HCT116 (cell line): ENCODE measurements at regions not wholly inside any gene's neighbourhood (a gene's known extent, or its start where the extent isn't known, plus 50 kb on each side); places are given as distances from the start of the nearest gene placed in this dataset.

Source experiments
- ATAC-seq: fragments of 200-7000 bp; cut with Tn5 transposase; 2 replicates; pipeline ENCODE4 v1.9.1; 2020; ENCODE audit warnings: mild to moderate bottlenecking, moderate library complexity
- BruUV-seq: library from RNA; stranded (reverse); fragments of 400-500 nt; replicated peaks from 2 replicates; lab custom pipeline; 2021; lab: Mats Ljungman, UMichigan
- CTCF ChIA-PET: fragments of 300-600 bp; sonication (Branson Sonifier 250); formaldehyde crosslinking; loops from one replicate; lab custom pipeline; 2021; ENCODE audit warnings: antibody characterized with exemption; lab: Charles Lee
- POLR2A ChIA-PET: fragments of 300-600, 350-600 bp; sonication (Branson Sonifier 250); formaldehyde crosslinking; loops from one replicate; lab custom pipeline; 2021; ENCODE audit warnings: antibody characterized with exemption; lab: Charles Lee
- RAD21 ChIA-PET, 2 experiments: fragments of 300-600 bp; sonication (Branson Sonifier 250); formaldehyde crosslinking; loops; one replicate each; lab custom pipeline; 2023; ENCODE audit warnings: low total read pairs in 2 of 2; ENCODE audit not compliant: uncharacterized antibody in 2 of 2, unreplicated experiment in 2 of 2, low non-redundant PET in 1 of 2; lab: Charles Lee
- DNase-seq: peaks from one replicate; pipeline ENCODE4 v3.0.0-alpha.2; 2010; ENCODE audit warnings: low read depth, low spot score
- H2AFZ ChIP-seq: fragments of 200-600 bp; shearing (Covaris generic), sonication (generic); 2 replicates; pipeline ENCODE4 v1.6.1; 2017; ENCODE audit warnings: low read depth, mixed run types, mixed read lengths, antibody characterized with exemption, low read length; ENCODE audit not compliant: poor library complexity, severe bottlenecking
- H3K27ac ChIP-seq: 2 replicates; pipeline ENCODE4 v1.5.1; 2012; ENCODE audit warnings: low read depth, low read length
- H3K27me3 ChIP-seq: fragments of 200-600 bp; sonication (generic); 2 replicates; pipeline ENCODE4 v1.6.1; 2016; ENCODE audit warnings: mixed run types, low read length, mixed read lengths; ENCODE audit not compliant: insufficient read depth
- H3K36me3 ChIP-seq, 2 experiments: fragments of 200-500 bp in 1 of 2; fragments of 200-600 bp in 1 of 2; sonication (Bioruptor generic) in 1 of 2; sonication (generic) in 1 of 2; 2 replicates each; pipeline versions ENCODE4 v1.5.1 to v1.6.1; 2014 to 2016; ENCODE audit warnings: low read length in 2 of 2, inconsistent platforms in 1 of 2, mixed read lengths in 1 of 2, mixed run types in 1 of 2; ENCODE audit not compliant: insufficient read depth in 2 of 2, control insufficient read depth in 1 of 2
- H3K4me1 ChIP-seq, 2 experiments: fragments of 200-600 bp in 1 of 2; sonication (generic) in 1 of 2; 2 replicates each; pipeline versions ENCODE4 v1.5.1 to v1.6.1; 2012 to 2017; ENCODE audit warnings: low read length in 2 of 2, inconsistent platforms in 1 of 2, mild to moderate bottlenecking in 1 of 2, mixed read lengths in 1 of 2, mixed run types in 1 of 2, moderate library complexity in 1 of 2; ENCODE audit not compliant: insufficient read depth in 2 of 2, control insufficient read depth in 1 of 2
- H3K4me2 ChIP-seq: fragments of 200-600 bp; sonication (generic); 2 replicates; pipeline ENCODE4 v1.6.1; 2017; ENCODE audit warnings: mixed run types, low read length, mixed read lengths
- H3K4me3 ChIP-seq, 2 experiments: fragments of 200-600 bp in 1 of 2; sonication (generic) in 1 of 2; replicated peaks in 1 of 2; 2 replicates each; pipeline ENCODE4 v1.5.1; 2011 to 2016; ENCODE audit warnings: low read length in 2 of 2, control low read depth in 1 of 2, low read depth in 1 of 2, mild to moderate bottlenecking in 1 of 2, mixed read lengths in 1 of 2, mixed run types in 1 of 2
- H3K79me2 ChIP-seq: fragments of 200-600 bp; sonication (generic); 2 replicates; pipeline ENCODE4 v1.6.1; 2017; ENCODE audit warnings: mild to moderate bottlenecking, mixed run types, low read length, moderate library complexity, mixed read lengths; ENCODE audit not compliant: insufficient read depth
- H3K9ac ChIP-seq: fragments of 200-600 bp; sonication (generic); 2 replicates; pipeline ENCODE4 v1.6.1; 2016; ENCODE audit warnings: low read length, mixed read lengths
- H3K9me2 ChIP-seq: fragments of 200-600 bp; sonication (generic), shearing (Covaris generic); 2 replicates; pipeline ENCODE4 v1.6.1; 2017; ENCODE audit warnings: mixed run types, mild to moderate bottlenecking, moderate library complexity; ENCODE audit not compliant: insufficient read depth
- H3K9me3 ChIP-seq, 2 experiments: fragments of 200-500 bp in 1 of 2; fragments of 200-600 bp in 1 of 2; sonication (Bioruptor generic) in 1 of 2; sonication (generic) in 1 of 2; 2 replicates each; pipeline ENCODE4 v1.6.1; 2014 to 2017; ENCODE audit warnings: low read length in 2 of 2, mixed read lengths in 2 of 2, inconsistent platforms in 1 of 2, low read depth in 1 of 2, mild to moderate bottlenecking in 1 of 2, mixed run types in 1 of 2, moderate library complexity in 1 of 2; ENCODE audit not compliant: control insufficient read depth in 1 of 2, insufficient read depth in 1 of 2
- H4K20me1 ChIP-seq: fragments of 200-600 bp; sonication (generic), shearing (Covaris generic); 2 replicates; pipeline ENCODE4 v1.6.1; 2017; ENCODE audit warnings: mixed run types, mild to moderate bottlenecking, moderate library complexity; ENCODE audit not compliant: insufficient read depth
- ATF3 ChIP-seq: IDR thresholded peaks from 2 replicates; pipeline ENCODE4 v1.6.1; 2012
- CBX3 ChIP-seq: IDR thresholded peaks from 2 replicates; pipeline ENCODE4 v1.6.1; 2012; ENCODE audit warnings: low read depth
- CEBPB ChIP-seq: IDR thresholded peaks from 2 replicates; pipeline ENCODE4 v1.6.1; 2012; ENCODE audit warnings: low read depth
- CTCF ChIP-seq, 3 experiments: fragments of 200-600 bp in 1 of 3; sonication (generic) in 1 of 3; IDR thresholded peaks in 2 of 3; conservative IDR thresholded peaks in 1 of 3; 2 replicates each; pipeline ENCODE4 v1.5.1; 2012 to 2017; ENCODE audit warnings: low read depth in 2 of 3, low read length in 2 of 3, antibody characterized with exemption in 1 of 3, borderline replicate concordance in 1 of 3, control low read depth in 1 of 3, mild to moderate bottlenecking in 1 of 3, mixed read lengths in 1 of 3, mixed run types in 1 of 3, moderate library complexity in 1 of 3; ENCODE audit not compliant: insufficient read depth in 1 of 3
- EGR1 ChIP-seq: IDR thresholded peaks from 2 replicates; pipeline ENCODE4 v1.6.1; 2012; ENCODE audit warnings: low read depth
- ELF1 ChIP-seq: IDR thresholded peaks from 2 replicates; pipeline ENCODE4 v1.6.1; 2012; ENCODE audit warnings: low read depth, borderline replicate concordance
- EZH2 ChIP-seq: fragments of 200-600 bp; sonication (generic); IDR thresholded peaks from 2 replicates; pipeline ENCODE4 v1.6.1; 2017; ENCODE audit warnings: antibody characterized with exemption, mixed run types
- EZH2phosphoT487 ChIP-seq: fragments of 200-600 bp; IDR thresholded peaks from 2 replicates; pipeline ENCODE4 v1.6.1; 2018; ENCODE audit warnings: antibody characterized with exemption, borderline replicate concordance
- JUND ChIP-seq: IDR thresholded peaks from 2 replicates; pipeline ENCODE4 v1.6.1; 2012
- MAX ChIP-seq: IDR thresholded peaks from 2 replicates; pipeline ENCODE4 v1.6.1; 2012
- POLR2A ChIP-seq: IDR thresholded peaks from 2 replicates; pipeline ENCODE4 v1.7.0; 2011; ENCODE audit warnings: borderline replicate concordance; ENCODE audit not compliant: insufficient read depth, insufficient read length; ENCODE audit errors: extremely low read depth
- POLR2AphosphoS5 ChIP-seq: IDR thresholded peaks from 2 replicates; pipeline ENCODE4 v1.6.1; 2011; ENCODE audit warnings: mild to moderate bottlenecking, low read depth, low read length, moderate library complexity
- RAD21 ChIP-seq: IDR thresholded peaks from 2 replicates; pipeline ENCODE4 v1.6.1; 2012; ENCODE audit warnings: low read depth, mild to moderate bottlenecking
- REST ChIP-seq: IDR thresholded peaks from 2 replicates; pipeline ENCODE4 v1.6.1; 2012; ENCODE audit warnings: low read depth
- SIN3A ChIP-seq: IDR thresholded peaks from 2 replicates; pipeline ENCODE4 v1.6.1; 2012; ENCODE audit warnings: low read depth
- YY1 ChIP-seq: IDR thresholded peaks from 2 replicates; pipeline ENCODE4 v1.6.1; 2011; ENCODE audit warnings: low read length, low read depth, moderate library complexity, mild to moderate bottlenecking; ENCODE audit not compliant: insufficient replicate concordance; ENCODE audit errors: extremely low read depth
- ZBTB33 ChIP-seq: IDR thresholded peaks from 2 replicates; pipeline ENCODE4 v1.6.1; 2011; ENCODE audit warnings: mild to moderate bottlenecking, low read length, moderate library complexity; ENCODE audit not compliant: insufficient replicate concordance; ENCODE audit errors: extremely low read depth
- ZNF274 ChIP-seq: fragments of 200-500 bp; sonication (Bioruptor generic); IDR thresholded peaks from 2 replicates; pipeline ENCODE4 v1.6.1; 2014; ENCODE audit warnings: mild to moderate bottlenecking, low read depth, low read length, inconsistent platforms
- intact Hi-C: fragments of 100-400 bp; cut with micrococcal nuclease; formaldehyde crosslinking; loops from 2 replicates; pipeline ENCODE4 v1.10.0; 2022

GRCh38 chr5:18357486-18357885 lies 723.2 kb downstream of the TAF11L14 start (continued):
- TF ChIP-seq SIN3A: no peak
- TF ChIP-seq CEBPB: no peak
- no peak for TF ChIP-seq EZH2phosphoT487
- TF ChIP-seq MAX: no peak
- TF ChIP-seq JUND: no peak
- no peak for TF ChIP-seq ATF3

- H3K27me3 ChIP-seq: no peaks in the 10 kb centered on the region
- H3K9ac ChIP-seq: no peak overlapping the region
- H3K79me2 ChIP-seq: no peaks in the 10 kb centered on the region
- BruUV-seq: no TSS peak
- H3K4me3 ChIP-seq: no peak overlapping the region
- RAD21 ChIA-PET: no interaction called here
- H3K36me3 ChIP-seq: no peaks in the 10 kb centered on the region
- DNase-seq (no peak), ATAC-seq (no peak)
- H3K4me1 ChIP-seq: no peaks in the 10 kb centered on the region
- CTCF ChIA-PET: no interaction called here
- H4K20me1 ChIP-seq: no peaks in the 10 kb centered on the region
- H2AFZ ChIP-seq: no peak overlapping the region
- peaks cover 5 to 16% of the 10 kb centered on the region in 2 experiments; a peak in 2 of 4 replicates for H3K9me3 ChIP-seq
- H3K9me2 ChIP-seq: no peaks in the 10 kb centered on the region
- no peak overlapping the region for H3K27ac ChIP-seq
- no peak overlapping the region for H3K4me2 ChIP-seq
- intact Hi-C loops: no loop called here
- POLR2A ChIA-PET: no interaction called here
- TF ChIP-seq ATF3 (no peak), CBX3 (no peak), RAD21 (no peak), ZNF274 (no peak), EZH2phosphoT487 (no peak), EZH2 (no peak), ZBTB33 (no peak), EGR1 (no peak), POLR2AphosphoS5 (no peak), YY1 (no peak), CTCF (IDR thresholded peaks at IDR 0.05 in 2 of 3, conservative IDR thresholded peaks at IDR 0.05 in 1 of 3; ENCODE audit: borderline replicate concordance in 1 of 3, insufficient read depth in 1 of 3, low read depth in 2 of 3, low read length in 2 of 3) (no peak), ELF1 (no peak), POLR2A (no peak), REST (no peak), SIN3A (no peak)
Measured at GRCh38 chr5:18366234-18366633, 732.0 kb downstream of the TAF11L14 start.
